ENCODE measurements at regions not wholly inside any gene's neighbourhood (a gene's known extent, or its start where the extent isn't known, plus 50 kb on each side); places are given as distances from the start of the nearest gene placed in this dataset.

DNA sequence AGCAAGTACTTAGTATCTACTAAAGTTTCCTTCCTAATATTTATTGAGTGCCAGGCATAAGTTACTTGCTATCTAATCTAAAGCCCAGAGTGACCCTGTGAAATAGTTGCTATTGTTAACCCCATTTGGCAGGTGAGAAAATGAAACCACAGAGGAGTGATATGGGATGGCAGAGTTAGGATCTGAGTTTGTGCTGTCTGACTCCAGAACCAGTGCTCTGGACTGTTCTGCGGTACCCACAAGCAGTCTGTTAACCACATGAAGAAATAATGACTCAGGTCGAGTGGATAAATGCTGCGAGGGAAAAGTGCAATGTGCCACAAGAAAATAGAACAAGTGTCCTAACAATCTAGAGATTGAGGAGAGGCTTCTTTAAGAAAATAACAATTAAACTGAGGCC is 60.7 kb upstream of the GZMB start:
- no peak overlapping the region for H3K27ac Mint-ChIP-seq (ENCODE audit: low read depth, unreplicated experiment)
- H3K4me1 Mint-ChIP-seq (ENCODE audit: insufficient read depth, unreplicated experiment): no peaks in the 10 kb centered on the region
- TF ChIP-seq, protein P1, sequence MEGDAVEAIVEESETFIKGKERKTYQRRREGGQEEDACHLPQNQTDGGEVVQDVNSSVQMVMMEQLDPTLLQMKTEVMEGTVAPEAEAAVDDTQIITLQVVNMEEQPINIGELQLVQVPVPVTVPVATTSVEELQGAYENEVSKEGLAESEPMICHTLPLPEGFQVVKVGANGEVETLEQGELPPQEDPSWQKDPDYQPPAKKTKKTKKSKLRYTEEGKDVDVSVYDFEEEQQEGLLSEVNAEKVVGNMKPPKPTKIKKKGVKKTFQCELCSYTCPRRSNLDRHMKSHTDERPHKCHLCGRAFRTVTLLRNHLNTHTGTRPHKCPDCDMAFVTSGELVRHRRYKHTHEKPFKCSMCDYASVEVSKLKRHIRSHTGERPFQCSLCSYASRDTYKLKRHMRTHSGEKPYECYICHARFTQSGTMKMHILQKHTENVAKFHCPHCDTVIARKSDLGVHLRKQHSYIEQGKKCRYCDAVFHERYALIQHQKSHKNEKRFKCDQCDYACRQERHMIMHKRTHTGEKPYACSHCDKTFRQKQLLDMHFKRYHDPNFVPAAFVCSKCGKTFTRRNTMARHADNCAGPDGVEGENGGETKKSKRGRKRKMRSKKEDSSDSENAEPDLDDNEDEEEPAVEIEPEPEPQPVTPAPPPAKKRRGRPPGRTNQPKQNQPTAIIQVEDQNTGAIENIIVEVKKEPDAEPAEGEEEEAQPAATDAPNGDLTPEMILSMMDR (IDR thresholded peaks at IDR 0.05; ENCODE audit: unreplicated experiment): no peak
- no peak for DNase-seq (ENCODE audit: unreplicated experiment)
- no peaks in the 10 kb centered on the region for H3K9me3 Mint-ChIP-seq (ENCODE audit: unreplicated experiment)
- H3K36me3 Mint-ChIP-seq (ENCODE audit: insufficient read depth, unreplicated experiment): no peaks in the 10 kb centered on the region
- ChIA-PET POLR2A (no interaction called here), CTCF (no interaction called here)
- BruUV-seq (replicated peaks): no TSS peak
- H3K4me3 Mint-ChIP-seq (ENCODE audit: unreplicated experiment): no peak overlapping the region
- intact Hi-C loops (cut with micrococcal nuclease): no loop called here
- H3K27me3 Mint-ChIP-seq (ENCODE audit: insufficient read depth, unreplicated experiment): no peaks in the 10 kb centered on the region

DNA sequence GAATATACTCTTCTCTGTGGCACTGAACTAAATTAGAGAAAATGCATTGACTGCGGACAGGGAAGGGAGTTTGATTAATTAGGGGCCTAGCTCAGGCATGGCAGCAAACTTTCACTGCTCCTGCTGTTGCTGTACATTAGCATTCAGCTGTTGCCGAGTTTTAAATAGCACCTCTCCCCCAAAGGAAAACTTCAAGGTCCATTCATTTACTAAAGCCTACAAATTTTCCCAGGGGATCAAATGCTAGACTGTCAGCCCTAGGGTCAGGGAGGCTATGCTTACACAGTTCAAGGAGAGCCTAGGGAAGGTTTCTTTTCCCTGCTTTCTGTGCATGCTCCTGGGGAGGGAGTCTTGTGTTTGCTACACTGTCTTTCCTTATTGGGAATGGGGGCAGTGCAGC is 60.0 kb upstream of the GZMB start:
- POLR2A ChIA-PET: interaction anchor here (0.7 kb wide), 1 partner anchor 392 kb away, joined by 3 read pairs; no protein-coding TSS in a partner anchor
- H3K27me3 Mint-ChIP-seq (ENCODE audit: insufficient read depth, unreplicated experiment): no peaks in the 10 kb centered on the region

DNA sequence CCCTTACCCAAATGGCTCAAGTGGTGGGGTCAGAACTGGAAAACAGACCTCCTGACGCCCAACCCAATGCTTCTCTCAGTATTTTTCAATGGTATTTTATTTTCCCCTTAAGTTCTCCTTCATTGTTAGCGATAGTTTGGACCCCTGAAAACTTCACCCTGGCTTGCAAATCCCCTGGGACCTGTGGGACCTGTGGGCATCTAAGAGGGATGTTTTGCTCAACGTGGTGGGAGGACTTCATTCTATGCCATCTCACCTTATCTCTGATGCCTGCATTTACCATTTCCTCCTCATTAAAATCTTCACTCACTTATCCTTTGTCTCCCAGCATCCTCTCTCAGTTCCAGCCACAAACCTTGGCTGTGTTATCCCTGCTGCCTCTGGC is 59.4 kb upstream of the GZMB start:
- ChIA-PET CTCF (interaction anchor here (0.5 to 1.9 kb wide), 4 partner anchors 14 to 708 kb away, joined by 3 to 6 read pairs (median 4); no protein-coding TSS in a partner anchor), POLR2A (interaction anchor here (0.7 kb wide), 1 partner anchor 392 kb away, joined by 3 read pairs; no protein-coding TSS in a partner anchor)
- intact Hi-C loops (cut with micrococcal nuclease): no loop called here
- Mint-ChIP-seq H3K4me3 (ENCODE audit: unreplicated experiment) (no peak overlapping the region), H3K27ac (ENCODE audit: low read depth, unreplicated experiment) (no peak overlapping the region), H3K27me3 (ENCODE audit: insufficient read depth, unreplicated experiment) (no peaks in the 10 kb centered on the region), H3K4me1 (ENCODE audit: insufficient read depth, unreplicated experiment) (peaks cover 5% of the 10 kb centered on the region), H3K9me3 (ENCODE audit: unreplicated experiment) (no peaks in the 10 kb centered on the region), H3K36me3 (ENCODE audit: insufficient read depth, unreplicated experiment) (no peaks in the 10 kb centered on the region)
- DNase-seq (ENCODE audit: unreplicated experiment): no peak
- TF ChIP-seq, protein P1 (IDR thresholded peaks at IDR 0.05; ENCODE audit: unreplicated experiment): no peak
- BruUV-seq (replicated peaks): no TSS peak

More for the DNA sequence above, 60.0 kb upstream of the GZMB start:
- no peaks in the 10 kb centered on the region for H3K9me3 Mint-ChIP-seq (ENCODE audit: unreplicated experiment)
- H3K36me3 Mint-ChIP-seq (ENCODE audit: insufficient read depth, unreplicated experiment): no peaks in the 10 kb centered on the region
- H3K4me1 Mint-ChIP-seq (ENCODE audit: insufficient read depth, unreplicated experiment): no peaks in the 10 kb centered on the region
- DNase-seq (ENCODE audit: unreplicated experiment): no peak
- intact Hi-C loops (cut with micrococcal nuclease): no loop called here
- CTCF ChIA-PET: interaction anchor here (0.6 to 1.7 kb wide), 3 partner anchors 13 to 707 kb away, joined by 3 to 6 read pairs (median 3); no protein-coding TSS in a partner anchor
- no TSS peak for BruUV-seq (replicated peaks)
- no peak overlapping the region for H3K4me3 Mint-ChIP-seq (ENCODE audit: unreplicated experiment)
- H3K27ac Mint-ChIP-seq (ENCODE audit: low read depth, unreplicated experiment): no peak overlapping the region
- TF ChIP-seq, protein P1 (IDR thresholded peaks at IDR 0.05; ENCODE audit: unreplicated experiment): no peak

DNA sequence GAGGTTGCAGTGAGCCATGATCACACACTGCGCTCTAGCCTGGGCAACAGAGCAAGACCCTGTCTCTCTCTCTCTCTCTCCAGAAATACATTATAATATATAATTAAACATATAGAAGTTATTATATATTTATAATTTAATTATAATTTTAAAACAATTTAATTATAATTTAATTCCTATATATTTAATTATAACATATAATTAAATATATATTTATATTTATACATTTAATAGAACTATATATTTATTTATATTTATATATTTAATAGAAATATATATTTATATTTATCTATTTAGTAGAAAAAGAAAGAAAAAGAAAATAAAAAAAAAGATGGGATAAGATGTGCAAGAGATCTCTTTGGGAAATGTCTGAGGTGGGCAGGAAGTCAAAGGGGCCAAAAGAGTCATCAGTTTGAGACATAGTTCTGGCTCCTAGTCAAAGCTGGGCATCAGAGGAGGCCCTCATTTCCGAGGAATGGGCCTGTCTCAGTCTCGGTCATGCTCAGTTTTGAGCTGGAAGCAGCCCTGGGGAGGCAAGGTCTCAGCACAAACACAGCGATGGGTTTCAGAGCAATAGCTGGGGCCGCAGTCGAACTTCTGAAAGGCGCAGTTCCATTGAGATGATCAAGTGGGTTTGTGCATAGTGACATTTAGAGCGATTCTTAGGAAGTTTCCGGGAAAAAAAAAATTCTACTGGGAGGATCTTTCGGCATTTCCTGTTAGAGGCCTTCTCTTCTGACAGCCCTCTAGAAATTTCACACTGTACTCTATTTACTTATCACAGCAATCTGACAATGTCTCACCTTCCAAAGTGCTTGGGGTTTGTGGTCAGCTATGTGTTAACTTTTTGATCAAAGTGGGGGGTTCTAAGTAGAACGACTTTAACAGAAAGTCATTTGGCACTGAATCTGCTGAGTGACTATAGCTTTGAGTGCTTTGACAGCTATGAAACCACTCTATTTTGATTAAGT is 58.7 kb upstream of the GZMB start:
- Mint-ChIP-seq H3K36me3 (ENCODE audit: insufficient read depth, unreplicated experiment) (no peaks in the 10 kb centered on the region), H3K4me3 (ENCODE audit: unreplicated experiment) (no peak overlapping the region), H3K27me3 (ENCODE audit: insufficient read depth, unreplicated experiment) (no peaks in the 10 kb centered on the region), H3K27ac (ENCODE audit: low read depth, unreplicated experiment) (no peak overlapping the region), H3K4me1 (ENCODE audit: insufficient read depth, unreplicated experiment) (peaks cover 5% of the 10 kb centered on the region), H3K9me3 (ENCODE audit: unreplicated experiment) (no peaks in the 10 kb centered on the region)
- POLR2A ChIA-PET: no interaction called here
- intact Hi-C loops (cut with micrococcal nuclease): no loop called here
- TF ChIP-seq, protein P1 (IDR thresholded peaks at IDR 0.05; ENCODE audit: unreplicated experiment): no peak
- no peak for DNase-seq (ENCODE audit: unreplicated experiment)
- CTCF ChIA-PET: interaction anchor here (0.5 to 1.9 kb wide), 4 partner anchors 13 to 73 kb away, joined by 3 to 6 read pairs (median 4); no protein-coding TSS in a partner anchor
- BruUV-seq (replicated peaks): no TSS peak
